OCI-LY7 (cell line): ENCODE measurements at regions not wholly inside any gene's neighbourhood (a gene's known extent, or its start where the extent isn't known, plus 50 kb on each side); places are given as distances from the start of the nearest gene placed in this dataset.

Experiments
- EZH2phosphoT487 ChIP-seq: fragments of 200-600 bp; sonication (generic); IDR thresholded peaks from 2 replicates; pipeline ENCODE4 v1.6.1; 2018; ENCODE audit warnings: low read depth, borderline replicate concordance, mild to moderate bottlenecking, mixed run types, antibody characterized with exemption, low read length, moderate library complexity, mixed read lengths
- TF ChIP-seq, protein P1 (sequence below): fragments of 200-600 bp; sonication (generic); conservative IDR thresholded peaks from 2 replicates; pipeline ENCODE4 v1.5.1; 2014; ENCODE audit warnings: mild to moderate bottlenecking, antibody characterized with exemption, low read length, moderate library complexity, mixed read lengths

DNA sequence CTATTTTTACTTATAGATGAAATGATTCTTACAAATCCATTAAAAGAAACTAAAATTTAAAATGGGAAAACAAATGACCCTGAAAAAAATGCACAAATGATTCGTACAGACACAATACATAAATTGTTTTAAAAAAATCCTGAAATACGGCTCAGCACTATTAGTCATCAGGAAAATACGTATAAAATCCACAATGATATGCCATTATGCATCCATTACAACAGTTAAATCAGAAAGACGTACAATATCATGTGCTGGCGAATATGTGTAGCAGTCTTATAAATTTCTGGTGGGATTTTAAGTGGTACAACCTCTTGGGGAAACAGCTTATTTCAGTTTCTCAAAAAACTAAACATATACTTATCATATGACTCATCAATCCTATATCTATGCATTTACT is 600.1 kb upstream of the STEAP1 start:
- TF ChIP-seq, protein P1, sequence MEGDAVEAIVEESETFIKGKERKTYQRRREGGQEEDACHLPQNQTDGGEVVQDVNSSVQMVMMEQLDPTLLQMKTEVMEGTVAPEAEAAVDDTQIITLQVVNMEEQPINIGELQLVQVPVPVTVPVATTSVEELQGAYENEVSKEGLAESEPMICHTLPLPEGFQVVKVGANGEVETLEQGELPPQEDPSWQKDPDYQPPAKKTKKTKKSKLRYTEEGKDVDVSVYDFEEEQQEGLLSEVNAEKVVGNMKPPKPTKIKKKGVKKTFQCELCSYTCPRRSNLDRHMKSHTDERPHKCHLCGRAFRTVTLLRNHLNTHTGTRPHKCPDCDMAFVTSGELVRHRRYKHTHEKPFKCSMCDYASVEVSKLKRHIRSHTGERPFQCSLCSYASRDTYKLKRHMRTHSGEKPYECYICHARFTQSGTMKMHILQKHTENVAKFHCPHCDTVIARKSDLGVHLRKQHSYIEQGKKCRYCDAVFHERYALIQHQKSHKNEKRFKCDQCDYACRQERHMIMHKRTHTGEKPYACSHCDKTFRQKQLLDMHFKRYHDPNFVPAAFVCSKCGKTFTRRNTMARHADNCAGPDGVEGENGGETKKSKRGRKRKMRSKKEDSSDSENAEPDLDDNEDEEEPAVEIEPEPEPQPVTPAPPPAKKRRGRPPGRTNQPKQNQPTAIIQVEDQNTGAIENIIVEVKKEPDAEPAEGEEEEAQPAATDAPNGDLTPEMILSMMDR: no peak
- no peak for TF ChIP-seq EZH2phosphoT487
